Dedifferentiated amniotic fluid mesenchymal stem cell (primary cell): ENCODE measurements at regions not wholly inside any gene's neighbourhood (a gene's known extent, or its start where the extent isn't known, plus 50 kb on each side); places are given as distances from the start of the nearest gene placed in this dataset.
"Not testable (repeated sequence)": the region's sequence is repeated elsewhere in the genome, so short reads cannot be mapped to it uniquely, and the experiment has no call there.

Experiments used
- DNase-seq: peaks from one replicate; pipeline ENCODE4 v3.0.0-alpha.2; 2016; ENCODE audit errors: extremely low spot score

- no peak for DNase-seq
These were observed 194.8 kb downstream of the KIT start for GRCh38 chr4:54852602-54853001.

GRCh38 chr4:54852054-54852453 lies 194.3 kb downstream of the KIT start:
- no peak for DNase-seq

- DNase-seq: no peak
These were observed 187.2 kb downstream of the KIT start for GRCh38 chr4:54844911-54845310.

GRCh38 chr4:54843946-54844345 lies 186.2 kb downstream of the KIT start:
- DNase-seq: no peak

- DNase-seq: no peak
These were observed 185.3 kb downstream of the KIT start for GRCh38 chr4:54843106-54843505.

- no peak for DNase-seq
These were observed 184.9 kb downstream of the KIT start for GRCh38 chr4:54842656-54843055.

GRCh38 chr4:54842226-54842625 lies 184.5 kb downstream of the KIT start:
- no peak for DNase-seq

GRCh38 chr4:54840992-54841768 lies 183.4 kb downstream of the KIT start:
- peak; percentile 50 for DNase-seq

- DNase-seq: no peak
These were observed 182.7 kb downstream of the KIT start for GRCh38 chr4:54840430-54840829.

GRCh38 chr4:54838301-54838700 lies 180.5 kb downstream of the KIT start:
- DNase-seq: peak; percentile 6

GRCh38 chr4:54837576-54838140 lies 179.9 kb downstream of the KIT start:
- peak; percentile 22 for DNase-seq

- not testable (repeated sequence) for DNase-seq
These were observed 170.6 kb downstream of the KIT start for GRCh38 chr4:54828361-54828760.

- DNase-seq: peak; percentile 14
These were observed 165.9 kb downstream of the KIT start for GRCh38 chr4:54823616-54824015.

GRCh38 chr4:54819034-54819433 lies 161.3 kb downstream of the KIT start:
- no peak for DNase-seq

GRCh38 chr4:54818481-54818880 lies 160.7 kb downstream of the KIT start:
- DNase-seq: no peak

GRCh38 chr4:54813674-54814073 lies 155.9 kb downstream of the KIT start:
- no peak for DNase-seq

GRCh38 chr4:54806351-54806750 lies 148.6 kb downstream of the KIT start:
- no peak for DNase-seq

- DNase-seq: no peak
These were observed 144.6 kb downstream of the KIT start for GRCh38 chr4:54802336-54802735.

- DNase-seq: peak; percentile 4
These were observed 143.2 kb downstream of the KIT start for GRCh38 chr4:54800831-54801530.

GRCh38 chr4:54794579-54794978 lies 136.8 kb downstream of the KIT start:
- DNase-seq: no peak

GRCh38 chr4:54793856-54794422 lies 136.2 kb downstream of the KIT start:
- DNase-seq: no peak
